Body of pancreas (tissue), 4 donors: ENCODE measurements at regions not wholly inside any gene's neighbourhood (a gene's known extent, or its start where the extent isn't known, plus 50 kb on each side); places are given as distances from the start of the nearest gene placed in this dataset.
A peak's percentile ranks its signal among the peaks of the same experiment; 100 is the strongest.

Experiments used
- ATAC-seq: fragments of 150-250 bp; one replicate; pipeline ENCODE4 v1.9.1; 2016
- DNase-seq, 4 donors: peaks; one replicate each; pipeline ENCODE4 v3.0.0-alpha.2; 2019
- H3K27ac ChIP-seq, 4 donors: fragments of 200-600 bp; sonication (generic); 1 replicate in 3 of 4; 2 replicates in 1 of 4; pipeline versions ENCODE4 v1.5.1 to v1.6.1; 2016 to 2019; ENCODE audit warnings: mild to moderate bottlenecking in 1 of 4, mixed read lengths in 1 of 4, moderate library complexity in 1 of 4
- H3K27me3 ChIP-seq, 2 donors: fragments of 200-600 bp; sonication (generic); one replicate each; pipeline ENCODE4 v1.6.0; 2016; ENCODE audit warnings: mild to moderate bottlenecking in 1 of 2
- H3K36me3 ChIP-seq, 2 donors: fragments of 200-600 bp; sonication (generic); replicated peaks in 1 of 2; 2 replicates each; pipeline ENCODE4 v1.5.1; 2016; ENCODE audit warnings: low read depth in 2 of 2; ENCODE audit not compliant: insufficient read depth in 1 of 2
- H3K4me1 ChIP-seq: fragments of 200-600 bp; sonication (generic); one replicate; pipeline ENCODE4 v1.6.0; 2016
- H3K4me3 ChIP-seq, 2 donors: fragments of 200-600 bp; sonication (generic); 1 replicate in 1 of 2; 2 replicates in 1 of 2; pipeline ENCODE4 v1.5.1; 2016 to 2019
- H3K9me3 ChIP-seq, 3 donors: fragments of 200-600 bp; sonication (generic); 1 replicate in 2 of 3; 2 replicates in 1 of 3; pipeline ENCODE4 v1.5.1; 2016
- CTCF ChIP-seq, 7 experiments: fragments of 450-650 bp in 4 of 7; fragments of 200-600 bp in 3 of 7; sonication (generic) in 3 of 7; IDR thresholded peaks; one replicate each; pipeline ENCODE4 v1.5.1; 2016 to 2019; ENCODE audit warnings: antibody characterized with exemption in 7 of 7
- POLR2A ChIP-seq, 3 donors: fragments of 450-650 bp; IDR thresholded peaks; one replicate each; pipeline ENCODE4 v1.6.1; 2016; ENCODE audit warnings: antibody characterized with exemption in 3 of 3, mild to moderate bottlenecking in 2 of 3
- WGBS, 2 donors: methylation state at CpG; one replicate each; pipeline ENCODE4 v1.1.5; 2017; 5-methylcytosine and 5-hydroxymethylcytosine counted together
- intact Hi-C: fragments of 100-400 bp; cut with DNase I; formaldehyde crosslinking; loops from one replicate; pipeline ENCODE4 v1.15.1; 2023

- TF ChIP-seq CTCF (IDR thresholded peaks at IDR 0.05) (no peak), POLR2A (IDR thresholded peaks at IDR 0.05) (no peak)
- Histone ChIP-seq H3K4me3 (no peak overlapping the region), H3K9me3 (no peaks in the 10 kb centered on the region), H3K27ac (no peak overlapping the region), H3K4me1 (peaks cover 21% of the 10 kb centered on the region), H3K27me3 (no peaks in the 10 kb centered on the region), H3K36me3 (no peaks in the 10 kb centered on the region)
- WGBS, 2 donors, result 73 to 90% methylated on average over 5 of the region's 5 CpGs
- intact Hi-C loops, result no loop called here
- DNase-seq (peak in 1 of 4 donors; percentile 6), ATAC-seq (no peak)
Observed at GRCh38 chr3:160047876-160048275, 59.2 kb downstream of the IL12A start.

- Histone ChIP-seq H3K27me3 (no peaks in the 10 kb centered on the region), H3K4me1 (peaks cover 25% of the 10 kb centered on the region), H3K4me3 (no peak overlapping the region), H3K36me3 (no peaks in the 10 kb centered on the region), H3K9me3 (no peaks in the 10 kb centered on the region), H3K27ac (no peak overlapping the region)
- intact Hi-C loops, result no loop called here
- TF ChIP-seq CTCF (IDR thresholded peaks at IDR 0.05), result no peak
- no peak for TF ChIP-seq POLR2A (IDR thresholded peaks at IDR 0.05)
- DNase-seq, result peak in 2 of 4 donors; percentile 5 to 12
- peak; percentile 42 for ATAC-seq
- 29 to 42% methylated on average over 2 of the region's 2 CpGs for WGBS, 2 donors
Observed at GRCh38 chr3:160049038-160049437, 60.4 kb downstream of the IL12A start.

- H3K4me1 ChIP-seq, result peaks cover 25% of the 10 kb centered on the region
- DNase-seq (peak in 1 of 4 donors; percentile 14), ATAC-seq (peak; percentile 12)
- TF ChIP-seq POLR2A (IDR thresholded peaks at IDR 0.05), result no peak
- TF ChIP-seq CTCF (IDR thresholded peaks at IDR 0.05), result no peak
- intact Hi-C loops, result no loop called here
- H3K27ac ChIP-seq, result no peak overlapping the region
- WGBS, 2 donors, result 54 to 56% methylated on average over 2 of the region's 2 CpGs
- no peaks in the 10 kb centered on the region for H3K36me3 ChIP-seq
- no peaks in the 10 kb centered on the region for H3K9me3 ChIP-seq
- no peaks in the 10 kb centered on the region for H3K27me3 ChIP-seq
- H3K4me3 ChIP-seq, result no peak overlapping the region
Observed at GRCh38 chr3:160049565-160049964, 60.9 kb downstream of the IL12A start.

GRCh38 chr3:160049988-160050387 lies 61.4 kb downstream of the IL12A start:
- H3K4me1 ChIP-seq, result peaks cover 25% of the 10 kb centered on the region
- no peaks in the 10 kb centered on the region for H3K36me3 ChIP-seq
- no peak overlapping the region for H3K4me3 ChIP-seq
- no peak for ATAC-seq
- H3K9me3 ChIP-seq, result no peaks in the 10 kb centered on the region
- DNase-seq, result peak in 1 of 4 donors; percentile 15
- WGBS, 2 donors, result 68 to 77% methylated on average over 5 of the region's 5 CpGs
- no peak for TF ChIP-seq CTCF (IDR thresholded peaks at IDR 0.05)
- TF ChIP-seq POLR2A (IDR thresholded peaks at IDR 0.05), result no peak
- no peaks in the 10 kb centered on the region for H3K27me3 ChIP-seq
- H3K27ac ChIP-seq, result no peak overlapping the region
- intact Hi-C loops, result no loop called here

- intact Hi-C loops, result no loop called here
- no peaks in the 10 kb centered on the region for H3K27me3 ChIP-seq
- H3K27ac ChIP-seq, result peak overlapping the region in 3 of 4 donors; percentile 28 to 41 (median 37)
- whole genome bisulfite sequencing, 2 donors, result 48 to 50% methylated on average over 7 of the region's 7 CpGs
- no peaks in the 10 kb centered on the region for H3K36me3 ChIP-seq
- H3K4me3 ChIP-seq, result no peak overlapping the region
- ATAC-seq (peak; percentile 45), DNase-seq (peak in 3 of 4 donors; percentile 13 to 30 (median 22))
- H3K4me1 ChIP-seq, result peaks cover 25% of the 10 kb centered on the region
- no peak for TF ChIP-seq CTCF (IDR thresholded peaks at IDR 0.05)
- TF ChIP-seq POLR2A (IDR thresholded peaks at IDR 0.05), result no peak
- no peaks in the 10 kb centered on the region for H3K9me3 ChIP-seq
Observed at GRCh38 chr3:160052385-160053047, 63.9 kb downstream of the IL12A start.
